HG03175 (cell line): ENCODE measurements at regions not wholly inside any gene's neighbourhood (a gene's known extent, or its start where the extent isn't known, plus 50 kb on each side); places are given as distances from the start of the nearest gene placed in this dataset.
A peak's percentile ranks its signal among the peaks of the same experiment; 100 is the strongest.

Source experiments
- ATAC-seq: cut with Tn5 transposase; IDR thresholded peaks from one replicate; pipeline ENCODE4 v1.9.1; 2021; ENCODE audit warnings: mild to moderate bottlenecking, moderate library complexity; ENCODE audit not compliant: unreplicated experiment

- ATAC-seq: no peak
Measured at GRCh38 chr5:112112346-112112745, 306.7 kb downstream of the EPB41L4A start.

- no peak for ATAC-seq
Measured at GRCh38 chr5:112109331-112110007, 309.6 kb downstream of the EPB41L4A start.

GRCh38 chr5:112106878-112107277 lies 312.2 kb downstream of the EPB41L4A start:
- ATAC-seq: no peak

- ATAC-seq: no peak
Measured at GRCh38 chr5:112097768-112098167, 321.3 kb downstream of the EPB41L4A start.

GRCh38 chr5:112087222-112087621 lies 330.2 kb upstream of the NREP start:
- no peak for ATAC-seq

- ATAC-seq: no peak
Measured at GRCh38 chr5:112086740-112087139, 329.7 kb upstream of the NREP start.

- no peak for ATAC-seq
Measured at GRCh38 chr5:112084149-112084548, 327.2 kb upstream of the NREP start.

GRCh38 chr5:112083623-112084022 lies 326.6 kb upstream of the NREP start:
- no peak for ATAC-seq

GRCh38 chr5:112077180-112077579 lies 320.2 kb upstream of the NREP start:
- peak; percentile 87 for ATAC-seq

- ATAC-seq: no peak
Measured at GRCh38 chr5:112070022-112070421, 313.0 kb upstream of the NREP start.

GRCh38 chr5:112069329-112069728 lies 312.3 kb upstream of the NREP start:
- ATAC-seq: no peak

- ATAC-seq: no peak
Measured at GRCh38 chr5:112068593-112068992, 311.6 kb upstream of the NREP start.

GRCh38 chr5:112065781-112066180 lies 308.8 kb upstream of the NREP start:
- no peak for ATAC-seq

GRCh38 chr5:112064956-112065355 lies 308.0 kb upstream of the NREP start:
- ATAC-seq: no peak

- no peak for ATAC-seq
Measured at GRCh38 chr5:112064271-112064701, 307.3 kb upstream of the NREP start.

GRCh38 chr5:112063856-112064255 lies 306.9 kb upstream of the NREP start:
- ATAC-seq: no peak

GRCh38 chr5:112063191-112063590 lies 306.2 kb upstream of the NREP start:
- no peak for ATAC-seq

- no peak for ATAC-seq
Measured at GRCh38 chr5:112062181-112062580, 305.2 kb upstream of the NREP start.

- no peak for ATAC-seq
Measured at GRCh38 chr5:112061666-112062065, 304.7 kb upstream of the NREP start.

GRCh38 chr5:112059579-112060135 lies 302.7 kb upstream of the NREP start:
- ATAC-seq: peak; percentile 63

GRCh38 chr5:112049738-112050137 lies 292.7 kb upstream of the NREP start:
- no peak for ATAC-seq

- ATAC-seq: no peak
Measured at GRCh38 chr5:112036206-112036605, 279.2 kb upstream of the NREP start.
